Endothelial cell of hepatic sinusoid (primary cell): ENCODE measurements at regions not wholly inside any gene's neighbourhood (a gene's known extent, or its start where the extent isn't known, plus 50 kb on each side); places are given as distances from the start of the nearest gene placed in this dataset.

Experiments used
- in situ Hi-C: cut with HindIII; loops from 2 replicates; pipeline ENCODE4 v1.10.0; 2017; ENCODE audit warnings: low sequenced_read_pairs

DNA sequence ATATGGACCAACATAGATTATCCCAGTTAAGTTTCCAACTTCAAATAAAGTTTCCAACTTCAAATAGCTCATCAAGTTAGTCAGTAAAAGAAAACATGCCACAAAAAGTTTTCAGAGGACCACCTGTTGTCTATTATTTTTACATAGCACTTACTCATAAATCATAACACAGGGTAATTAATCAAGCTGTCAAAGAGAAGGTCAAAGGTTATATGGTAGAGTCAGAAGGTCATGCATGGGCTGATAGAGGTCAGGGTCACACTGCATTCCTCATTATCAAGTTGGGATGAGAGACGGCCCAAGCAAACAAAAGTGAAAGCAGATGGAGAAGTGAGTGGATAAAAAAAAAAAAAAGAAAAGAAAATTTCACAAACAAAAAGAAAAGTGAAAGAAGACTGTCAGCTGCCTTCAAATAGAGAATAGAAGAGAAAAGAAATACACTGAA lies 145.5 kb upstream of the POU5F2 start:
- in situ Hi-C loops: no loop called here

GRCh38 chr5:93886098-93886806 lies 144.9 kb upstream of the POU5F2 start:
- in situ Hi-C loops: no loop called here

DNA sequence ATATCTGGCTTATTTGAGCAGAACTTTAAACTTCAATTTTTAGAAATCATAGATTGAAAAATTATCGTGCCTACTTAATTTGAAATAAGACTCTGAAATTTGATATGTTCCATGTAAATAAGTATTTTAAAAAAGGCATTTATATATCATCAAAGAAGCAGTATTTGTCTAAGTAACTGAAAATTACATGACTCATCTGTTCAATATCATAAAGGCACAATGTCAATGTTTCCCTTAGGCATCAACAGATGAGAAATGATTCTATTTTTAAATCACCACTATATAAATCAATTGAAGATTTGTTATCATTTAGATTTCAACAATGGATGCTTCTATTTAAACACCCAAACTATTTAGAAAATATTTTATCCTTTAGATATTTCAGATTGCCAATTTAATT lies 142.9 kb upstream of the POU5F2 start:
- in situ Hi-C loops: no loop called here

- in situ Hi-C loops: no loop called here
These were observed 142.1 kb upstream of the POU5F2 start for GRCh38 chr5:93883459-93883858.

GRCh38 chr5:93875693-93876092 lies 134.3 kb upstream of the POU5F2 start:
- in situ Hi-C loops: no loop called here

DNA sequence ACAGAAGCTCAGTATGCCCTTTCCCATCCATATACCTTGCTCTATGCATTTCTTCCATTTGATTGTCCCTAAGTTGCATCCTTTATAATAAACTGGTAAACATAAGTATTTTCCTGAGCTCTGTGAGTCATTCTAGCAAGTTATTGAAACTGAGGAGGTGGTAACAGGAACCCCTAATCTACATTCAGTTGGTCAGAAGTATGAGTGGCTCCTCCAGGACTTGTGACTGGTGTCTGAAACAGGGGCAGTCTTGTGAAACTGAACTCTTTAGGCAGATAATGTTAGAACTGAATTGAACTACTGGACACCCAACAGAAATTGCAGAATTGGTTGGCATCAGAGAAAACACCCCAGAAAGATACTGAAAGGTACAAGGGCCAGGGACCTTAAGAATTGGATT lies 133.1 kb upstream of the POU5F2 start:
- in situ Hi-C loops: no loop called here

- in situ Hi-C loops: no loop called here
These were observed 132.7 kb upstream of the POU5F2 start for GRCh38 chr5:93874080-93874479.

- in situ Hi-C loops: no loop called here
These were observed 131.9 kb upstream of the POU5F2 start for GRCh38 chr5:93873211-93873736.

DNA sequence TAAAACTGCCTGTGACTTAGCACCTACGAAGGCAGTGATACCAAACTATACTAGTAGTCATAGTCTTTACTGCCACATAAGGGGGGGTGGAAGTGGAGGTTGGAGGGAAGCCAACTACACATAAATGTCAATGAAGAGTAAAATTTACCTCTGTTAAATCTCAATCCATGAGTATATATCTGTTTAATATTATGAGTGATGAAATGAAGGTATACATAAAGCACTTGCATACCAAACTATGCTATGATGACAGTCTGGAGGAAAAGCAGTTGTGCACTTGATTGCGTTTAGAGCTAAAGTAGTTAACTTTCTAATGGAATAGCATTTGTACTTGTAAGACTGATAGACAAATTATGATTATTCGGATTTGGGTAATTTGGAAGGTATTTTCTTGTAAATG lies 129.2 kb upstream of the POU5F2 start:
- in situ Hi-C loops: no loop called here

DNA sequence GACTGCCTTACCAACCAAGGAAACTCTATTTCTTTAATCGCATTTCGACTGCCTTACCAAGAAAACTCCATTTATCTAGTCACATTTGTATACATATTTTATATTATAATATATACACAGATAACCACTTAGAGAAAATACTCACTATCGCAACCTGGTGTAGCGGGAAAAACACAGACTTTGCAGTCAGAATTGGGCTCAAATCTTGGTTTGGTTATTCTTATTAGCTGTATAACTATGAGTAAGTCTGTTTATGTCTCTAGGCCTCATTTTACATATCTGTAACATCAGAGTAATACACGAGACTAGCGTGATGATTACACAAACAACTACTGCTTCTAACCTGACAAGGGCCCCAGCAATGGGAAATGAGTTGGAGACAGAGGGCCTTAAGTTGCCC lies 127.5 kb upstream of the POU5F2 start:
- in situ Hi-C loops: no loop called here

DNA sequence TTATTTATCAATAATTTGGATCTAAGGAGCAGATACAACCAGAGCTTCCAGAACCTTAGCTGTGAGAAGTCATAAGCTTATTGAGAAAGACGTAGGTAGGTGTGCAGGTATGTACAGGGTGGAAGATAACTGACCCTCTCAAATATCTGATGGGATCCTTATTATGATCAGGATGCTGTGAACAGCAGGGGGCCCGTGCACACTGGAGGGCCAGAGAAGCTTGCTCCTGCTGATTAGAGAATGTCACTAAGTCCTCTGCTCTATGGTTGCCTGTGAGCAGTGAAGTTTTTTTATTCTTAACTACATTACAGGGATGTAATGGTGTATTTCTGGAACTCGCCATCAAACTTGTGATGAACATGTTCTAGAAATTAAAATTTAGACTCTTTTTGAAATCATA lies 108.9 kb upstream of the POU5F2 start:
- in situ Hi-C loops: no loop called here

DNA sequence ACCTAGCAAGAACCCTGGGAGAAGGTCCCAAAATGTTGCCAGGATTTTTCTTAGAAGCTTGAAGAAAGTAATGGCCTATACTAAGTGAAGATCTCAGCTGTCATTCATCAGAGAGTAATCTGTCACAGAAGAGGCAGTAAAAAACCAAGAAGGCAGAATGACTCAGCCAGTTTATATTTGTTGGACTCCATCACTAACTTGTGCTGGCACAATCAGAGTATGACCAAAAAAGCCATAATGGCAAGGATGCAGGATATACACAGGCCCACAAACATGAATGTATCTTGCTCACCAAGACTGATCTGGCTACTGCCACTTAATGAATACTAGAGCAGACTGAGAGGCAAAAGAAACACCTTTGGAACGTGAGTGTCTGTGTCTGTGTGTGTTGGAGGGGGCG lies 104.0 kb upstream of the POU5F2 start:
- in situ Hi-C loops: no loop called here

DNA sequence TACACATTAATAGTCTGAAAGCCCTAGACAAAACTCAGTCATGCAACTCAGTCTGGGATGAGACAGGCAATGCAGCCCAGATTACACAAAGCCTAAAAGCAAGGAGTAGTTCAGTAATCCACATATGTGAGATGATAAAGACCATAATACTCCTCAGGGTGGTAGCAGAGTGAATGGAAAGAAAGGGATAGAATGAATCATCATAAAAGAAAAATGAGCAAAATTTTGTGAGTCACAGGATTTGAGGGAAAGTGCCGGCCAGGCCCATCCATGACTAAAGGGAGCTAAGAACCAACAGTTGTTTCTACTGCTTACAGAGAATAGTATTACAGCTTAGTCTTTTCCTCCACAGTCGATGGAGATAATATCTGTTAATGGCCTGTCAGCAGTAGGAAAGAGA lies 90.0 kb upstream of the POU5F2 start:
- in situ Hi-C loops: no loop called here

GRCh38 chr5:93830893-93831292 lies 89.5 kb upstream of the POU5F2 start:
- in situ Hi-C loops: no loop called here

DNA sequence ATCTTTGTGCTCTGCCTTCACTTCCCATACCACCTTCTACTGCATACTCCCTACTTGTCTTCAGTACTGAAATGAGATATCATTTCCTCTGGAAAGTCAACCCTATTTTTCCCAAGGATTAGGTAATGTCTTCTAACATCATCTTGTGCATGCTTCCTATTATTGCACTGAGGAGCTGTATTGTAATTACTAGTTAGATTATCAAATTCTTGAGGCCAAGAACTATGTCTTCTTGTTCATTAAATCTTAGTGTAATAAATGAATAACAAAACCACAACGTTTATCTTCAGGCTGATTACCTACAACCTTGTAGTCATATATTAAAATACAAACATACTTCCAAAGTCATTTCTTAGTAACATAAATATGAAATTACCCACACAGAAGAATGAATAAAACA lies 87.9 kb upstream of the POU5F2 start:
- in situ Hi-C loops: no loop called here

DNA sequence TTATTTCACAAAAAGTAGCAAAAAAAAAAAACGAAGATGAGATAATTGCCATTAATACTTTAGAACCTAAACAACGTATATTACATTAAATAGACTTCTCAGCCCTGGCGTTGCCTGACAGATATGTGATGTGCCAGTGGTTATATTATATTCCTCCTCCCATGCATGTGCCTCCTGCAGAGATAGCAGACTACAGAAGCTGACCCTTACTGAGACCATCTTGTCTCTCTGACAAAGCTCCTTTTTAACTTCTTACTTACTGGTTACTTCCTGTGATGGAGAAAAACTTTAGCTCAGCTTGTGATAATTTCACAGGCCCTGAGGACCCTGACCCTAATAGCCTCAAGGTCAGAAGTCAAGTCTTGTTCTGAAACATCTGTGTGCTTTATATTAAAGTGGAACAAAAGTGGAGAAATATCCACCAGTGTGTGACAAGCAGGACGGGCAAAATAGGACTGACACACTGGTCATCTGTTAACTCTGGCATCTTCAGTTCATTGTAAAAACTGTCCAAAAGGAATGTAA lies 80.6 kb upstream of the POU5F2 start:
- in situ Hi-C loops: loop anchor here (25.0 kb wide), 1 partner anchor 210 kb away; no protein-coding TSS in a partner anchor

GRCh38 chr5:93819668-93820067 lies 78.3 kb upstream of the POU5F2 start:
- in situ Hi-C loops: loop anchor here (25.0 kb wide), 1 partner anchor 207 kb away; no protein-coding TSS in a partner anchor

DNA sequence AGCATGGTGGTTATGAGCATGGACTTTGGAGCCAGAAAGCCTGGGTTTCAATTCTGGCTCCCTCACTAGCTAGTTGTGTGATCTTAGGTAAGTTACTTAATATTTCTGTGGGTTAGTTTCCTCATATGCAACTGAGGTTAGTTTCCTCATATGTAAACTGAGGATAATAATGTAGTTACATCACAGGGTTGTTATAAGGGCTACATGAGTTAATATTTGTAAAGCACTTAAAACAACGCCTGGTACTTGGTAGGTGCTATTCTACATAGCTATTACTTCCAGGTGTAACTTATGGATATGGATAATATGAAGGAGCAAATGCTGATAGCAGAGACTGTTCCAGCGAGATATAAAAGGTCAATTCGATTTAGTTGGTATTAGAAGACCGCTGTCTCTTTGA lies 69.4 kb upstream of the POU5F2 start:
- in situ Hi-C loops: loop anchor here (25.0 kb wide), 1 partner anchor 198 kb away; no protein-coding TSS in a partner anchor

DNA sequence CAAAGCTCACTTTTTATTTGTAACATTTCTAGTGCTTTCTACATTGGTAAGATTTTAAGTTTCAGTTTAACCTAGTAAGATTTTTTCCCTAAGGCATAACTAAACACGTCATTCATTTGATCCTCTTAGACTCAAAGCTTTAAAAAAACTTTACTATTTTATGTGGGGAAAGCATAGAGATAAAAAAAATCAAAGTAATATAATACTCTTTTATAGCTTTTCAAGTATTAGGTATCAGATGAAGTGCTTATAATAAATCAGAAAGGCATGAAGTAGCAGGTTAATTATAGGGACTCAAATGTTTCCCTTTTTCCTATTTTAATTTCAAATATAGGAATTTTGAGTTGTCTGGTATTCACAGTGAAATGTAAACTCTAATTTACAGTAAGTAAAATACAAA lies 68.0 kb upstream of the POU5F2 start:
- in situ Hi-C loops: loop anchor here (25.0 kb wide), 1 partner anchor 197 kb away; no protein-coding TSS in a partner anchor

GRCh38 chr5:93807846-93808245 lies 66.4 kb upstream of the POU5F2 start:
- in situ Hi-C loops: loop anchor here (25.0 kb wide), 1 partner anchor 196 kb away; no protein-coding TSS in a partner anchor

- in situ Hi-C loops: loop anchor here (25.0 kb wide), 1 partner anchor 193 kb away; no protein-coding TSS in a partner anchor
These were observed 64.4 kb upstream of the POU5F2 start for GRCh38 chr5:93805616-93806379.
